NT2/D1 (cell line): ENCODE measurements at regions not wholly inside any gene's neighbourhood (a gene's known extent, or its start where the extent isn't known, plus 50 kb on each side); places are given as distances from the start of the nearest gene placed in this dataset.

Source experiments
- YY1 ChIP-seq: IDR thresholded peaks from 2 replicates; pipeline ENCODE4 v1.6.1; 2011; ENCODE audit not compliant: insufficient read length, insufficient read depth
- ZNF274 ChIP-seq: IDR thresholded peaks from 2 replicates; pipeline ENCODE4 v1.6.1; 2011; ENCODE audit warnings: mild to moderate bottlenecking, low read depth, low read length

DNA sequence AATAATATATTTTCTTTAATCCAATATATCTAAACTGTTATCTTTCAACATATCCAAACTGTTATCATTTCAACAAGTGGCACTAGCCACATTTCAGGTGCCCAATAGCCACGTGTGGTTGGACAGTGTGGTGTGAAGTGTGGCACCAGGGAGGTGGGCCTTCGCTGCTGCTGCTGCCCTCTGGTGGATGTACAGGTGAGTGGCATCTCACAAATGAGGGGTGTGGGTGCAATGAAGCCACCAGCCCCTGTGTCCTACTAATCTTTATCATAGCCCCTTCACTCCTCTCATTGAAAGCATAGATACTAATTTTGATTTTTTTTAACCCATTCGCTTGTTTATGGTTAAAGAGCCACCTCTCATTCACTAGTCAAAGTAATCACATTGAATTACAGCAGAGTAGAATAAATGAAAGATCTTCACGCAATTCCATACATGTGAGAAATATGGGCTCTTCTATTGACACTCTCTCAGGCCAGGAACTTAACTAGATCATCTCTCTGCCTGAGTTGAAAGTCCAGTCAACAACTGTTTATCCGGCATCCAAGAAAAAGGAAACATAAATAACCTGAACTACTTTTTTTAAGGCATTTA, 499.2 kb downstream of the OMA1 start:
- TF ChIP-seq ZNF274: no peak
- TF ChIP-seq YY1: no peak
